A673 (cell line): ENCODE measurements at regions not wholly inside any gene's neighbourhood (a gene's known extent, or its start where the extent isn't known, plus 50 kb on each side); places are given as distances from the start of the nearest gene placed in this dataset.

Experiments used
- BruUV-seq: library from RNA; stranded (reverse); fragments of 400-500 nt; replicated peaks from 2 replicates; lab custom pipeline; 2021; lab: Mats Ljungman, UMichigan
- CTCF ChIA-PET: fragments of 300-600 bp; sonication (Branson Sonifier 250); formaldehyde crosslinking; loops from one replicate; lab custom pipeline; 2022; ENCODE audit warnings: antibody characterized with exemption; lab: Charles Lee
- POLR2A ChIA-PET: fragments of 300-600 bp; sonication (Branson Sonifier 250); formaldehyde crosslinking; loops from one replicate; lab custom pipeline; 2022; ENCODE audit warnings: antibody characterized with exemption; ENCODE audit not compliant: low non-redundant PET; lab: Charles Lee
- DNase-seq: peaks from one replicate; pipeline ENCODE4 v3.0.0-alpha.2; 2015; ENCODE audit warnings: low spot score
- H3K27ac ChIP-seq: fragments of 200-600 bp; sonication (generic); 2 replicates; pipeline ENCODE4 v1.5.1; 2016; ENCODE audit warnings: mixed run types, low read depth, mild to moderate bottlenecking, mixed read lengths, antibody characterized with exemption, low read length; ENCODE audit not compliant: poor library complexity, severe bottlenecking
- H3K27me3 ChIP-seq: fragments of 200-600 bp; sonication (generic); replicated peaks from 2 replicates; pipeline ENCODE4 v1.6.1; 2017; ENCODE audit warnings: mixed run types, low read depth, mild to moderate bottlenecking, mixed read lengths, antibody characterized with exemption, low read length; ENCODE audit not compliant: insufficient read depth, poor library complexity
- H3K36me3 ChIP-seq: fragments of 200-600 bp; sonication (generic); 2 replicates; pipeline ENCODE4 v1.6.1; 2016; ENCODE audit warnings: mixed run types, mild to moderate bottlenecking, mixed read lengths, antibody characterized with exemption, low read length; ENCODE audit not compliant: insufficient read depth, poor library complexity, severe bottlenecking
- H3K4me1 ChIP-seq: fragments of 200-600 bp; sonication (generic); 2 replicates; pipeline ENCODE4 v1.6.1; 2017; ENCODE audit warnings: mixed run types, mild to moderate bottlenecking, mixed read lengths, antibody characterized with exemption, low read length; ENCODE audit not compliant: insufficient read depth, poor library complexity, severe bottlenecking
- H3K4me3 ChIP-seq: fragments of 200-600 bp; sonication (generic); 2 replicates; pipeline ENCODE4 v1.5.1; 2016; ENCODE audit warnings: low read depth, mixed run types, mild to moderate bottlenecking, mixed read lengths, low read length; ENCODE audit not compliant: poor library complexity, severe bottlenecking
- H3K9me3 ChIP-seq: fragments of 200-600 bp; sonication (generic); 2 replicates; pipeline ENCODE4 v1.6.1; 2016; ENCODE audit warnings: mixed run types, low read depth, mild to moderate bottlenecking, mixed read lengths, antibody characterized with exemption, low read length; ENCODE audit not compliant: poor library complexity, severe bottlenecking
- EZH2 ChIP-seq: fragments of 200-600 bp; sonication (generic); IDR thresholded peaks from 2 replicates; pipeline ENCODE4 v1.6.1; 2017; ENCODE audit warnings: borderline replicate concordance, low read depth, mild to moderate bottlenecking, mixed read lengths, antibody characterized with exemption, low read length; ENCODE audit not compliant: poor library complexity, severe bottlenecking
- intact Hi-C: fragments of 100-400 bp; cut with micrococcal nuclease; formaldehyde crosslinking; loops from one replicate; pipeline ENCODE4 v1.10.0; 2022; ENCODE audit not compliant: unreplicated experiment
- TF ChIP-seq, protein P1 (sequence below): fragments of 300-800, 200-600 bp; sonication (generic); conservative IDR thresholded peaks from 2 replicates; pipeline ENCODE4 v1.5.1; 2017; ENCODE audit warnings: low read depth, mild to moderate bottlenecking, antibody characterized with exemption, low read length, moderate library complexity, mixed read lengths

GRCh38 chr1:38598118-38598517 lies 261.5 kb downstream of the RRAGC start:
- BruUV-seq: no TSS peak
- no peak overlapping the region for H3K27ac ChIP-seq
- no peaks in the 10 kb centered on the region for H3K36me3 ChIP-seq
- no peaks in the 10 kb centered on the region for H3K27me3 ChIP-seq
- intact Hi-C loops: no loop called here
- no peaks in the 10 kb centered on the region for H3K4me1 ChIP-seq
- H3K4me3 ChIP-seq: no peak overlapping the region
- H3K9me3 ChIP-seq: peaks cover 5% of the 10 kb centered on the region
- DNase-seq: no peak
- POLR2A ChIA-PET: no interaction called here
- TF ChIP-seq, protein P1, sequence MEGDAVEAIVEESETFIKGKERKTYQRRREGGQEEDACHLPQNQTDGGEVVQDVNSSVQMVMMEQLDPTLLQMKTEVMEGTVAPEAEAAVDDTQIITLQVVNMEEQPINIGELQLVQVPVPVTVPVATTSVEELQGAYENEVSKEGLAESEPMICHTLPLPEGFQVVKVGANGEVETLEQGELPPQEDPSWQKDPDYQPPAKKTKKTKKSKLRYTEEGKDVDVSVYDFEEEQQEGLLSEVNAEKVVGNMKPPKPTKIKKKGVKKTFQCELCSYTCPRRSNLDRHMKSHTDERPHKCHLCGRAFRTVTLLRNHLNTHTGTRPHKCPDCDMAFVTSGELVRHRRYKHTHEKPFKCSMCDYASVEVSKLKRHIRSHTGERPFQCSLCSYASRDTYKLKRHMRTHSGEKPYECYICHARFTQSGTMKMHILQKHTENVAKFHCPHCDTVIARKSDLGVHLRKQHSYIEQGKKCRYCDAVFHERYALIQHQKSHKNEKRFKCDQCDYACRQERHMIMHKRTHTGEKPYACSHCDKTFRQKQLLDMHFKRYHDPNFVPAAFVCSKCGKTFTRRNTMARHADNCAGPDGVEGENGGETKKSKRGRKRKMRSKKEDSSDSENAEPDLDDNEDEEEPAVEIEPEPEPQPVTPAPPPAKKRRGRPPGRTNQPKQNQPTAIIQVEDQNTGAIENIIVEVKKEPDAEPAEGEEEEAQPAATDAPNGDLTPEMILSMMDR: no peak
- no peak for TF ChIP-seq EZH2
- CTCF ChIA-PET: no interaction called here

DNA sequence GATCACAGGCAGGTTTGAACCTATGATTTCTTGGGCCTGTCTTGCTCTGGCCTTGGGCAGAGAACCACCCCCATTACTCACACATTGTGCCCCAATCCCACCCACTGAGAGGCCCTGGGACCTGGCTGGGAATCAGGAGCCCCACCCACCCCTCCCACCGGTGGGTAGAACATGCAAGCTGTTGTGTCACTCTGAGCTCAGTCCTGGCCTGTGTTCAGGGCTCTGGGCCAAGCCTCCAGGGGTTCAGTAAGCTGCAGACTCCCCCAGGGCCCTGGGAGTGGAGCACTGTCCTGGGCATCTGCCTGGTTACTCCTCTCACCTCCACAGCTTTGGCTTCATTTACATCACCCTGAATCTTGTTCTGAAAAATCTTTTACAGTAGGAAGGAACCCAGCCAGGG lies 270.5 kb downstream of the RRAGC start:
- intact Hi-C loops: loop anchor here (5.0 kb wide), 4 partner anchors 82 to 562 kb away; no protein-coding TSS in a partner anchor
- no TSS peak for BruUV-seq
- Histone ChIP-seq H3K4me3 (no peak overlapping the region), H3K9me3 (peaks cover 17% of the 10 kb centered on the region), H3K27me3 (no peaks in the 10 kb centered on the region), H3K27ac (no peak overlapping the region), H3K36me3 (no peaks in the 10 kb centered on the region), H3K4me1 (peaks cover 54% of the 10 kb centered on the region)
- TF ChIP-seq EZH2: no peak
- TF ChIP-seq, protein P1: no peak
- ChIA-PET POLR2A (interaction anchor here (0.6 kb wide), 1 partner anchor 580 kb away, joined by 8 read pairs; no protein-coding TSS in a partner anchor), CTCF (interaction anchor here (0.6 to 0.7 kb wide), 2 partner anchors 154 to 549 kb away, joined by 3 to 6 read pairs; no protein-coding TSS in a partner anchor)
- DNase-seq: peak; percentile 67

DNA sequence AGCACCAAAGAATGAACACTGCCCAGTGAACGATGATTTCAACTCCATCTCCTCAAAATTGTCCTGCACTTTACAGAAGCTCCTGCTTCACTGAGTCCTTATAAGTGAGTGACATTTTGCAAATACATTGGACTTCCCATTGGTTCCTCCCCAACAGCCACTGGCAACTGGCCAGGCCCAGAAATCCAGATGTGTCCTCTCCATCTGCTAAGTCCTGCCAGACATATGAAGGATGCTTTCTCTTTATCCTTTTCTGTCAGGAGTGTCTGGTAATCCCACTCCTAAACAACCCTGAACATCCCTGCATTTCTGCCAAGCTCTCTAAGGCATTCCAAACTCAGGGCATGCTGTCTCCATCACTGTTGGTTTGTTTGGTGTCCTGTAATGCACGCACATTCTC lies 271.8 kb downstream of the RRAGC start:
- intact Hi-C loops: loop anchor here (5.0 kb wide), 4 partner anchors 80 to 560 kb away; no protein-coding TSS in a partner anchor
- H3K9me3 ChIP-seq: peaks cover 13% of the 10 kb centered on the region
- DNase-seq: peak; percentile 35
- H3K36me3 ChIP-seq: no peaks in the 10 kb centered on the region
- POLR2A ChIA-PET: no interaction called here
- TF ChIP-seq, protein P1: no peak
- TF ChIP-seq EZH2: no peak
- BruUV-seq: no TSS peak
- peaks cover 60% of the 10 kb centered on the region for H3K4me1 ChIP-seq
- CTCF ChIA-PET: no interaction called here
- H3K27me3 ChIP-seq: no peaks in the 10 kb centered on the region
- no peak overlapping the region for H3K4me3 ChIP-seq
- H3K27ac ChIP-seq: no peak overlapping the region
